Neural progenitor cell (in vitro differentiated cells): ENCODE measurements at regions not wholly inside any gene's neighbourhood (a gene's known extent, or its start where the extent isn't known, plus 50 kb on each side); places are given as distances from the start of the nearest gene placed in this dataset.

Experiments
- EZH2 ChIP-seq: fragments of 200-600 bp; sonication (generic); IDR thresholded peaks from 2 replicates; pipeline ENCODE4 v1.6.1; 2017; ENCODE audit warnings: antibody characterized with exemption, mild to moderate bottlenecking, moderate library complexity
- EZH2phosphoT487 ChIP-seq: fragments of 200-600 bp; sonication (generic); IDR thresholded peaks from 2 replicates; pipeline ENCODE4 v1.6.1; 2017; ENCODE audit warnings: antibody characterized with exemption
- TF ChIP-seq, protein P1 (sequence below): fragments of 200-600 bp; sonication (generic); IDR thresholded peaks from 2 replicates; pipeline ENCODE4 v1.5.1; 2017; ENCODE audit warnings: antibody characterized with exemption, mild to moderate bottlenecking

GRCh38 chr5:57405984-57406383 lies 76.6 kb downstream of the ACTBL2 start:
- TF ChIP-seq, protein P1, sequence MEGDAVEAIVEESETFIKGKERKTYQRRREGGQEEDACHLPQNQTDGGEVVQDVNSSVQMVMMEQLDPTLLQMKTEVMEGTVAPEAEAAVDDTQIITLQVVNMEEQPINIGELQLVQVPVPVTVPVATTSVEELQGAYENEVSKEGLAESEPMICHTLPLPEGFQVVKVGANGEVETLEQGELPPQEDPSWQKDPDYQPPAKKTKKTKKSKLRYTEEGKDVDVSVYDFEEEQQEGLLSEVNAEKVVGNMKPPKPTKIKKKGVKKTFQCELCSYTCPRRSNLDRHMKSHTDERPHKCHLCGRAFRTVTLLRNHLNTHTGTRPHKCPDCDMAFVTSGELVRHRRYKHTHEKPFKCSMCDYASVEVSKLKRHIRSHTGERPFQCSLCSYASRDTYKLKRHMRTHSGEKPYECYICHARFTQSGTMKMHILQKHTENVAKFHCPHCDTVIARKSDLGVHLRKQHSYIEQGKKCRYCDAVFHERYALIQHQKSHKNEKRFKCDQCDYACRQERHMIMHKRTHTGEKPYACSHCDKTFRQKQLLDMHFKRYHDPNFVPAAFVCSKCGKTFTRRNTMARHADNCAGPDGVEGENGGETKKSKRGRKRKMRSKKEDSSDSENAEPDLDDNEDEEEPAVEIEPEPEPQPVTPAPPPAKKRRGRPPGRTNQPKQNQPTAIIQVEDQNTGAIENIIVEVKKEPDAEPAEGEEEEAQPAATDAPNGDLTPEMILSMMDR: no peak
- TF ChIP-seq EZH2phosphoT487: no peak
- TF ChIP-seq EZH2: no peak
